LNCAP (cell line): ENCODE measurements at regions not wholly inside any gene's neighbourhood (a gene's known extent, or its start where the extent isn't known, plus 50 kb on each side); places are given as distances from the start of the nearest gene placed in this dataset.

ENCODE experiments used
- CTCF ChIP-seq: fragments of 450-650 bp; IDR thresholded peaks from 2 replicates; pipeline ENCODE4 v1.5.1; 2017; ENCODE audit warnings: mild to moderate bottlenecking

GRCh38 chr4:89420507-89420906 is 112.9 kb upstream of the GPRIN3 start:
- no peak for TF ChIP-seq CTCF

GRCh38 chr4:89419111-89419695 is 111.6 kb upstream of the GPRIN3 start:
- no peak for TF ChIP-seq CTCF

- TF ChIP-seq CTCF, result no peak
Observed at GRCh38 chr4:89416960-89417359, 109.4 kb upstream of the GPRIN3 start.

GRCh38 chr4:89413518-89413917 is 105.9 kb upstream of the GPRIN3 start:
- TF ChIP-seq CTCF, result no peak

- TF ChIP-seq CTCF, result no peak
Observed at GRCh38 chr4:89411539-89412309, 104.1 kb upstream of the GPRIN3 start.

- no peak for TF ChIP-seq CTCF
Observed at GRCh38 chr4:89410687-89411086, 103.1 kb upstream of the GPRIN3 start.

GRCh38 chr4:89404530-89404929 is 96.9 kb upstream of the GPRIN3 start:
- TF ChIP-seq CTCF, result no peak
